ENCODE measurements at regions not wholly inside any gene's neighbourhood (a gene's known extent, or its start where the extent isn't known, plus 50 kb on each side); places are given as distances from the start of the nearest gene placed in this dataset.

GRCh38 chr4:128465523-128465922, 177.9 kb upstream of the PGRMC2 start:
- TF ChIP-seq, protein P1, sequence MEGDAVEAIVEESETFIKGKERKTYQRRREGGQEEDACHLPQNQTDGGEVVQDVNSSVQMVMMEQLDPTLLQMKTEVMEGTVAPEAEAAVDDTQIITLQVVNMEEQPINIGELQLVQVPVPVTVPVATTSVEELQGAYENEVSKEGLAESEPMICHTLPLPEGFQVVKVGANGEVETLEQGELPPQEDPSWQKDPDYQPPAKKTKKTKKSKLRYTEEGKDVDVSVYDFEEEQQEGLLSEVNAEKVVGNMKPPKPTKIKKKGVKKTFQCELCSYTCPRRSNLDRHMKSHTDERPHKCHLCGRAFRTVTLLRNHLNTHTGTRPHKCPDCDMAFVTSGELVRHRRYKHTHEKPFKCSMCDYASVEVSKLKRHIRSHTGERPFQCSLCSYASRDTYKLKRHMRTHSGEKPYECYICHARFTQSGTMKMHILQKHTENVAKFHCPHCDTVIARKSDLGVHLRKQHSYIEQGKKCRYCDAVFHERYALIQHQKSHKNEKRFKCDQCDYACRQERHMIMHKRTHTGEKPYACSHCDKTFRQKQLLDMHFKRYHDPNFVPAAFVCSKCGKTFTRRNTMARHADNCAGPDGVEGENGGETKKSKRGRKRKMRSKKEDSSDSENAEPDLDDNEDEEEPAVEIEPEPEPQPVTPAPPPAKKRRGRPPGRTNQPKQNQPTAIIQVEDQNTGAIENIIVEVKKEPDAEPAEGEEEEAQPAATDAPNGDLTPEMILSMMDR (IDR thresholded peaks at IDR 0.05) = no peak
- TF ChIP-seq POLR2AphosphoS5 (IDR thresholded peaks at IDR 0.05; ENCODE audit: low read depth, low read length) (no peak), SIN3A (IDR thresholded peaks at IDR 0.05; ENCODE audit: borderline replicate concordance, insufficient read depth, low read depth, low read length) (no peak)
